ENCODE measurements at regions not wholly inside any gene's neighbourhood (a gene's known extent, or its start where the extent isn't known, plus 50 kb on each side); places are given as distances from the start of the nearest gene placed in this dataset.
A peak's percentile ranks its signal among the peaks of the same experiment; 100 is the strongest.

DNA sequence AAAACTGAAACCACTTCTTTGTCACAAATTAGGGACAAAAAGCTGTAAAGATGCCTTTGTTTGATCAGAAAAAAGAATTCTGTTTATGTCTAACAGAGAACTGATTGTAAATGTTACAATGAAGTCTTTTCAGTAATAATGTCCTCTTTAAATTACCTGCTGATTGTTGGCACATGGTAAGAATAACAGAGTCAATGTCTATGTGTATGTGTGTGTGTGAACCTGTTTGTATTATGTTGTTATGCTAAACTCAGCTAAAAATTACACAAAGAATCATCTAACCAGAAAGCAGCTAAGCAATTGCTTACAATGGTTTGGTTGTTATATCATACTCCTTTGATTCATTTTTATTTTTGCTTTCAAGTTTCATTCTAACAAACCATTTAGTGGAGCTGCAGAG, 159.1 kb upstream of the PDZRN3 start:
- DNase-seq: no peak

DNA sequence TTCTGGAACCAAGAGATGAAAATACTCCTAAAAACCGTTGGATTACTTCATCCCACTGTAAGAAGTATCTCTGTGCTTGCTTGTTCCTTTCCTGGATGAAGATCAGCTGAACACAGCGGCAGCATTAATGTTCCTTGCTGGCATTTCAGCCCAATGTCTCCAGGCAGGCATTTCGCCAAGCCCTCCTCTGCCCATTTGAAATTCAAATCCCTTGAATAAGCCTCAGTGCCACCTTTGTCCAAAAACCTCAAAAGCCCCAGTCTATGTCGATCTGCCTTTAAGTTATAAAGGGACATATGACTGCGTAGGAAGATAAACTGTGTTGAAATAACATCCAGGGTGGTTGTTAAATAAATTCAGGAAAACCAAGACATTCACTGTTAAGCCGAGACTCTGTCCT, 156.8 kb upstream of the PDZRN3 start:
- DNase-seq: no peak

DNA sequence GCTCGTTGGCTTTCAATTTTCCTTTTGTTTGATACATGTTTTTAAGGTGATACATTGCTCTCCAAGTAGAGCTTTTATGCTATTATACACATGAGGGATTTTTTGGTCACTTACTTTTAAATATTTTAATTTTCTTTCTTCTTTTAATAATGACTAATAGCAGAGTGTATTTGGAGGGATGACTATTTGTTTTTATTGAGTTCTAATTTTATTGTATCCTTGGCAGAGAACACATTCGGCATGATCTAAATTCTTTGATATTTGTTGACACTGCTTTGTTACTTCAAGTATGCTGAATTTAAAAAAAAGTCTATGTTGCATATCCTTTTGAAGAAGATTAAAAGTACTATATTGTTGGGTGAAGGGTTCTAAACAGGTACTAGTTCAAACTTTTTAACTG, 149.9 kb upstream of the PDZRN3 start:
- DNase-seq: no peak

DNA sequence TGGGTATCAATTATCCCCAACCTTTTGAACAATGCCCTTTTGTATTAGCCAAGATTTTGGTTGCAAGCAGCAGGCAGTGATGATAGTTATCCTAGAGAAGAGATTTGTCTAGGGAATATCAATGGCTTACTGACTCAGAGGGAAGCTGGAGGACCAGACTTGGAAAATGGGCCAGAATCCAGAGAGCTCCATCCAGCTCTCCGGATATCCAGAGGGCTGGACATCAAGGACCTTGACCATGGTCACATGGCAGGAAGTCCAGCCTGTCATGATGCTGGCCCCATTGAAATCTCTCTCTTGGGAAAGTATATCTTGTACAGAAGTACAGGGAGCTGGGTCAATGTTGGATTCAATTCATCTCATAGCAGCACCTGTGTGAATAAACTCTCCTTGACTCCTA, 148.5 kb upstream of the PDZRN3 start:
- no peak for DNase-seq

DNA sequence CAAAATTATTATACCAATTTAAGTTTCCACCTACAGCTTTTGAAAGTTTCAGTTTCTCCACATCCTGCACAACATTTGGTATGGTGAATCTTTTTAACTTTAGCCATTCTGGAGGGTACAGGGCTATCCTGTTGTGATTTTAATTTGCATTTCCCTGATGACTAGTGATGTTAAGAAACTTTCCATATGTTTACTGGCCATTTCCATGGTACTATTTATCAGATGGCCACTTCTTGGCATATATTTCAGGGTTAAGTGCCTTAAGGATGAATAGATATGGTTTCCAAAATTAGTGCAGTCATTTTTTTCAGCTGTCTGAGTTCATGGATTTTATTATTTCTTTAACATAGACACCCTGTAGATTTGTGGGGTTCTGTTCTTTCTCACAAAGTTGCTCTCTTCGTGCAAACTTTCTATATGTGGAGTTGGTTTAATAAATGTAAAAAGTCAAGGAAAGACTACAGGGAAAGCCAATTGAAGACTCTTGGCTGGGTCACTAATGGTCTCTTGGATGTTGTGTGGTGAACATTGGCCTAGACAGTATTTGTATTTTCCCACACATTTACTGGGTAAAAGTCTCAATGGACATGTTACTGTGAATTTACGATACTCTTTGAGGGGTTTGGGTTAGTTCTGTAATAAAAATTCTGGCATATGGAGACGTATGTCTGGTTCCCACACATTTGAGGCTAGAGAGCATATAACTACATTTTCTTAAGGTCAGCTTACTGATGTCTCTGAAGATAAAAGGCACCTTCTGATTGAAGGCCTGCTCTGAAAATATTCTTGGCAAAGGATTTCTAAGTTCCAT, 147.5 kb upstream of the PDZRN3 start:
- no peak for DNase-seq

DNA sequence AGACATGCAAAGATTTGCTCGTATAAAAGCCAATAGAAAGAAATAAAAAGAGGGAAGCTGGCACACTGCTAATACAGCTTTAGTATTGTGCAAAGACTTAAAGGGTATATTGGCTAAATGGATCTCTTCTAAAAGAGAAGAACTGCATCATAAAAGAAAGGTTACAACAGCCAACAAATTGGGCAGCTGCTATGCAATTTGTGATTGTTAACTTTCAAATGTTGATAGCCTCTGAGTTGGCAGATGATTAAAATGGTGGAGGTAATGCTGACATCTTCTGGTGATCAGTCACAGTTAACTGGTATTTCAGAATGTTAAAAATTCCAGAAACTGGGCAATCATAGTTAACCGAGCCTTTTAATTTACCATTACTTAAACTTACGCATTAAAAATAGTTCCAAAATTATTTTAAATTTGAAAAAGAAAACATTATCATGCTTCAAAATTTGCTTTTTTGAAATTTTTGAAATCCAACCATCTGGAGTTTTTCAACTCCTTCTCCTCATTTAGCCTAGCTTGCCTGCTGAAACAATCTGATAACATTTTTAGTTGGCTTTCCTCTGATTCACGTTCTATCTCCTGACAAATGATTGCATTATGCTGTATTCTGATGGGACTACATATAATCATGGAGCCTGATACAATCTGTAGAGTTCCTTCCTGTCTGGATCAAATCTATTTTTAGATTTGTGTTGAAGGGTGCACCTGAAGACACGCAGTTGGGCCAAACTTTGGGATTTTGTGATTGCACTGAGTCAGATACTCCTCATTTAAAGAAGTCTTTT, 144.0 kb upstream of the PDZRN3 start:
- no peak for DNase-seq

DNA sequence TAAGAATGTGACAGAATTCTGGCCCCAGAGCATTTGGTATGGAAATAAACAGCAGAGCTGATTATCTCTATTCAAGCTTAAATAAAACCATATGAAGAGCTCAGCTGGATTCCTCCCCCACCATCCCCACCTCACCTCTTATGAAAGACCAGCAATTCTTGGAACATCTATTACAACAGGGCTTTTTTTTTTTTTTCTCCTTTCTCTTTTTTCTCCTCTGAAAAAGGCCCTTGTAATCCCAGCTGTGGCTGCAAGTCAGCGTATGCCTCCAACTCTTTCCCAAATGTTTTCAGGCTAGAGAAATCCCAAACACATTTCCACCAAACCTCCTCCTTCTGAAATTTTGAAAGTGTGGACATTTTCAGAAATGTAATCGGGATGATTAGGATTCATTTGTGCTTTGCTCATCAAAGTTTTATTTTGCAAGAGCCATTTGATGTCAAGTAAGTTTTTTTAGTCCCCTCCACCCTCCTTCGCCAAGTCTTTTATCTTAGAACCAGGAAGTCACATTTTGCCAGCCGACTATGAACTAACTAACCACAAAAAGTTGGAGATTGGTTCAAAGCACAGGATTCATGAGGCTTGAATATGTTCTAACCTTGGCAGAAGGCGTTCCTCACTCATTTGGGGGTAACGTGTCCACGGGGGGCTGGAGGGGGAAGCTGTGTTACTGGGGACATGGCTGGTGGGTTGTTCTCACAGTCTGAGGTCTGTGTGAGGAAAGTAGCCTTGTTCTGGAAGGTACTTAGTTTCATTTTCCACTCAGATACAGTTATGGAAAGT, 142.0 kb upstream of the PDZRN3 start:
- DNase-seq: no peak

DNA sequence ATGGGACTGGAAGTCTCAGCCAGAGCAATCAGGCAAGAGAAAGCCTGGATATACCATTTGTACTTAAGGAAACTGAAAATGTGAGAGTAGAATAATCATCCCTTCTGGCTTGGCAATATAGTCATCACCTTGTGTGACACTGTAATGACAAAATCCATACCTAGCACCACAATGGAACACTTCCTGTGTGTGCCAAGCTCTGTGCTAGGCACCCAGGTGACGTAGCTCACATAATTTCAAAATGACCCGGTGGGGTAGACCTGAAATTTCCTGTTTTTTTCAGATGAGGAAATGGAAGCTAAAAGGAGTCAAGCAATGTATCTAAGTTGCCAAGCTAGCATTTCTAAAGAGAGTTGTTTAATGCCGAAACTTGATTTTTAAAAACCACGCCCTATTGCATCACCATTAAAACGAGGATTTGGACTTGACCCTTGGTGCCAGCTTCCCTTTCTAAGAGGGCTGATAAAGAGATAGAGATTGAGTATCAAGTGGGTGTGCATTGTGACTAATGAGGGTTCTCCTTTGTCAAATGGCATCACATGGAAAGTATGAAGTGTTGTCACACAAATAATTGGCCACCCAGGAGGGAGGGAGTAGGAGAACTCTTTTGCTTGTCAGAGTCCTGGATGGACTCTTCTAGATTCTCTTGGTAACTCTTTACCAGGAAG, 141.3 kb upstream of the PDZRN3 start:
- no peak for DNase-seq

DNA sequence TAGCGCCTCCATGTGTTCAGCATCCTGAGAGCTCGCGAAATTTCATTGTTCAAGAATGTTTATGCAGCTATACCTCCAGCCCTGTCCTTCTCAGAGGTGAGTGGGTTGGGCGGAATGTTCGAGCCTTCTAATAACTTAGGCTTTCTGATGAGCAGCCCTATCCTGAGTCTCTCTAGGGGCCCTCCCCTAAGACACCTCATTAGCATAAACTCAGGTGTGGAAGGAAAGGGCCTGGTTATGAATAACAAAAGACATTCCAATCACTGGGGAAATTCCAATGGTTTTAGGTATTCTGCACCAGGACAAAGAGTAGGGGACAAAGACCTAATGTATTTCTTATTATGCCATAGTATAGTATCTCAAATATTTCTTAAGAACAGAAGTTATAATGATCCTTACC, 138.1 kb upstream of the PDZRN3 start:
- DNase-seq: no peak

DNA sequence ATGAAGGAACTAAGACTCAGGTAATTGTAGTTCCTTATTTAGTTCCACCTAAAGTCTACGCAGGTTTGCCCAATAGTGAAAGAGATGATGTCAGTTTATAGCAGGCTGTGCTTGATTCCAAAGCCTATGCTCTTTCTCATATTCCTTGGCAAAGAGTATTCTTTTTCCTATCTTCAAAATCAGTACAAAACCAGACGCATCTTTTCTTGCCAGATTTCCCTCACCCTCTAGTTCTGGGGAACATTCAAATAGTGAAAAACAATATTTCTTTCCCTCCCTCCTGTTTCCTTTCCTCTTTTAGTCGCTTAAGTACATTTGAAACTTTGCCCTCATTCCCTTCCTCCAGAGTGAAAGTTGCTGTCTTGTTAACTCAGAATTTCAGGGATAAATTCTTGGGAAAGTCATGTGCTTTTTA, 134.6 kb upstream of the PDZRN3 start:
- DNase-seq: no peak

DNA sequence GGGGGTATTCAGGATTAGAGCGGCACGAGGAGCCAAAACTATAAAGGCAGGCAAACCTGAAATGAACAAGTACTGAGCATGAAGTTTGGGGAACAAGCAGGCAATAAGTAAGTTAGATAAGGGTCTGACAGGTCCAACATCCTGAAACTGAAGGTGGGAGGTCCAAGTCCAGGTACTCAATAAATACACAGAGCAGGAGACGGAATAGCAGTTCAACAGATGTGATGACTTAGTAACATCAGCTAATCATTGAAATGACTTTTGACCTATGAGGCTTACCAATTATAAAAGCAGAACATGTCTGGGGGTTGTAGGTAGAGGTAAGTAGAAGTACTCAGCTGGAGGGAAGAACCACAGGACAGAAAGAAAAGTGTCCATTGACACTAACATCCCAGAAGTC, 132.8 kb upstream of the PDZRN3 start:
- no peak for DNase-seq

DNA sequence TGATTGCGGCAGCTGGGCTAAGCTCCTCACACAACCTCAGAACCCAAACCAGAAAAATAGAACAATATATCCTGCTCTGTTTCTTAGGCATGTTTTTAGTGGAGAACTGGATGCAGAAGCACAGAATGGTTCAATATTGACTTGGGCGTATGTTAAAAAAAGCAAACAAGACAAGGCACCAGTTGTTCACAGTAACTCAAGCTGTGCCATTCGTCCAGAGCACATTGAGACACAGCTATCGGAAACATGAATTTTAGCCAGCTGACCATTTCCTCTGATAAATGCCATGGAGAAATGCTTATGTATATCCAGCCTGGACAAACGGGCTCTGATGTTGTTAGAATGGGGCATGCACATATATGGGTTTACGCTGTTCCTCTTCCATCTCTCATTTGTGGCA, 129.2 kb upstream of the PDZRN3 start:
- no peak for DNase-seq

DNA sequence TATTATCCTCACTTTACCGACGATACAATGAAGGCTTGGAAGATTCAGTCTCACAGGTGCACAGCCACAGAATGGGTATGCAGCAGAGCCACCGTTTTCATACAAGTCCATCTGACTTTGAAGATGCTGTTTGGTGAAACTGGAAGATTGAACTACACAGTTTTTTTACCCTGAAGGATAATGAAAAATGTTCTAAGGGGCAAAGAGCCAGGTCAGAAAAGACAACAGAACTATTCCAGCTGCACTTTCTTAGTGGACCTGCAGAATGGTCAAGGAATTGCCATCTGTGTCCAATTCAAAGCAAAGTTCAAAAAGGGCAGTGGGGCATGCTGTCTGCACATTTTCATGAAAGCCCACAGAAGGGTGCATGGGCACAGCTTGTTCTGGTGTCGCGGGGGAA, 127.6 kb upstream of the PDZRN3 start:
- no peak for DNase-seq

DNA sequence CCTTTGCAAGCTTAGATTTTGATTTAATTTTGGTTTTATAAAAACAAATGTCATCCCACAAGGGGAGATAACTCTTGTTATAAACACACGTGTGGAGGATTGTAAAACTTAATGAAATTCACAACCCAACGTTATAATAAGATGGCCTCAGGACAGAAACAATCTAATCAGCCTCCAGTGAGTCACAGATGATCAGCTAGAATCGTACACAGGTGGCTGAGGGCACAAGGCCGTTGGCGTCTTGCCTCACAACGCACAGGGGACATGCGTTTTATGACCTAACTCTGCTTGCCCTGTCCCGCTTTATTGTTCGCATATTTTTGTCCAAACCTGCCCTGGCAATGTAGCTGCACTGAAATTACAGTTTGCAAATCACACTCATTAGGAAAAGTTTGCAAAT, 121.9 kb upstream of the PDZRN3 start:
- no peak for DNase-seq

DNA sequence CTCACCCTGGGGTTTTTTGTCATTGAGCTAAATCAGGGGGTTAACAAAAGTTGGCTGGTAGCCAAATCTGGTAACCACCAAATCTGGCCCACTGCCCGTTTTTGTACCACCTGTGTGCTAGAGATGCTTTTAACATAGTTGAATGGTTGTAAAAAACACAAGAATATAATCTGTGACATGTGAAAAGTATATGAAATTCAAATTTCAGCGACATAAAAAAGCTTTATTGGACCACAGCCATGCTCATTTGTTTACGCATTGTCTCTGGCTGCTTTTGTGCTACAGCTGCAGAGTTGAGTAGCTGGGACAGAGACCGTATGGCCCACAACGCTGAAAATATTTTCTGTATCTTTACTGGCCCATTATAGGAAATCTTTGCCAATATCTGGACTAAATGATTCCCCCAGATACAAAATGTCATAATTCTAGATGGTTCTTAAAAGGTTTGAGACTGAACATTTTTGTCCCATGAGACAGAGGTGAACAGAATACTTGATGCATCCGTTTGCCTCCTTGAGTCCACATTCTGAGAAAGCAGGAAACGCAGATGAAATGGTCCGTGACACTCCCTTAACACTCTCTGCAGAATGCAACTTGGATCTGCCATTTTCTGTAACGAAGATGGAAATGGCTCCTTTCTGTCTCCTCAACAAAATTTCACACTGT, 120.9 kb upstream of the PDZRN3 start:
- DNase-seq: no peak

DNA sequence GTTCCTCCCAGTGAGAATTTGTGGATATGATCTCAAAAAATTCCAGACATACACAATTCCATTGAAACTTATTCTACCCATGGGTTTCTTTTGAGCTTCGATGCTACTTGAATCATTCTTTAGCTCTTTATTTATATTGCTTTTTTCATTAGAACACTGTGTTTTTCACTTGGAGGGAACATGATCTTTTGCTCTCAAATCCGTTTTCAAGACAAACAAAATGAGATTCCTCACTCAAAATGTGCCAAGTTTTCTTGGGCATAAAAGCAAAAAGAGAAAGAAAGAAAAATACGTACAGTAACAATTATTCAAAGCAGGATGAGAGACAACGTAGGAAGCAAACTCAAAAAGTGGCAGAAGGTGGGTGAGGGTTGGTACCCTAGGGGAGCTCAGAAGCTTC, 118.8 kb upstream of the PDZRN3 start:
- DNase-seq: no peak

DNA sequence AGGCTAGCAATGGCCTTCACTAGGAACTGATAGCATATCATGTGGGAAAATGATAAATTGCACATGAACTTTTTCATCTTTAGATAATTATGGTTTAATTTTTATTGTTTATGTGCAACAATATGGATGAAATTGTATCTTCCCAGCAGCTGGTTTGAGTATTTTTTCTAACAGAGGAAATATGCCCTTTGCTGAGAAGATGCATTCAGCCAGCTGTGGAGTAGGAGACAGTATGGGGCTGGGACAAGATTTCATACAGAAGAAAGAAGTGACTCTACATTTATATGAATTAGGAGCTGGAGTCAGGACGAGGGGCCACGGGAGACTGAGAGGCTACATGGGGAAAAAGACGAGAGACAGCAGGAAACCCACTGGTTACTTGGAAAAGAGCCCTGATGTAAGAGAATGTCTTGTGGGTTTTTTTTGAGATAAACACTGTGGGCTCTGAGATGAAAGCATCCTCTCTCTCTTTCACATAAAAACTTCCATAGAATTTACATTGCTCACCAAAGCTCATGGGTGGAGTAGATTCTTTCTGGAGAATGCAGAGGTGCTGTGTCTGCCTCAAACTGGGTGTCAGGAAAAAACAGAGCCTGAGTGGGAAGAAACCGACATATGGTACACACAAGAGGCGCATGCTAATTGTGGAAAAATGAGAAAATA, 115.2 kb upstream of the PDZRN3 start:
- DNase-seq: no peak

DNA sequence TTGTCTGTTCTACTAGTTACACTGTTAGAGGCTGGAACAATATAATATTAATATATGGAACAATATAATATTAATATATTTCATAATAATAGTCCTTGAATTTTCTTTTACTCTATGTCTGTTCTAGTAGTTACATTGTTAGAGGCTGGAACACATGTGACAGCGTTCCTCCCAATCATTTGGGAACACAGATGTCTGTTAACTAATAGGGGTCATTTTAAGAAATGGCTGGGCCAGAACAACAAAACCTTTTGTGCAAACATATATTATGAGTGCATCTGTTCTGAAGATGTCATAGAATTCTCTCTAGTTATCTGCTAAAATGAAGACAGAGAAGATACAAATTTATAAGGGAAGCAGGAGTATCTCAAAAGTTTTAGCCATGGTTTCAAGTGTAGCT, 114.0 kb upstream of the PDZRN3 start:
- DNase-seq: no peak

DNA sequence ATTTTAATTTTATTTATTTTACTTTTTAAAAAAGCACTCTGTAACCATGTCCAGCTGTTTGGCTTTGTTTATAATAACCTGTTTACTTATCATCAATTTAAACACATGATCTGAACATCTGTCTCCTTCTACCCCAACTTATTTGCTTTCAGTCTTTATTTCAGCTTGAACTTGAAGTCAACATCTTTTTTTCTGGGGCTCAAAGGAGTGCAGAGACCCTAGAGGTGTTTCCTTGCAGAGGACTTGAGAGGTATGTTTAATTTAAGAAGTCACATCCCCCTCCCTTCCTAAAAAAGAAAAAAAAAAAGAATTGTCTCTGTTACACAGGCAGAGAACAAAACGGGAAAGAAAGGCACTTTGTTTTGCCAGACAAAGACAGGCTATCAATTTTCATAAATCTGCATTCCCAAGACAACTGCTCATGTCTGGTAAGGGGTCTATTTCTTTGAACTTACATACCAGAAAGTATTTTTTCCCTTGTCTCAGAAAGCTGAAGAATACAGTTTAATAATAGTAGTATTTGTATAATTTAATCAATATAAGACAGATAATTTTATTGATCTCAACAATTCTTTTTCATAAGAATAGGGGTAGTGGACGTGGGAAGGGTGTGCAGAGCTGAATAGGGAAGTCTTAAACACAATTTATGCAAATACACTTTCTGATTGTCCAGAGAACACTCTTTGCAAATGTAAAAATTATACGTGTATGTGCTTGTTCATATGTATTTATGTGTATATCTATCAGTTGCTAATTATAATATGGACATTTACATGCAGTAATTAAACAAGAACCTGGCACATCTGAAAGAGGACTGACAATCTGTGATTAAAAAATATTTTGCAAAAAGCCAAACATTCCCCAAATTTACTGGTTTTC, 109.7 kb upstream of the PDZRN3 start:
- DNase-seq: no peak

DNA sequence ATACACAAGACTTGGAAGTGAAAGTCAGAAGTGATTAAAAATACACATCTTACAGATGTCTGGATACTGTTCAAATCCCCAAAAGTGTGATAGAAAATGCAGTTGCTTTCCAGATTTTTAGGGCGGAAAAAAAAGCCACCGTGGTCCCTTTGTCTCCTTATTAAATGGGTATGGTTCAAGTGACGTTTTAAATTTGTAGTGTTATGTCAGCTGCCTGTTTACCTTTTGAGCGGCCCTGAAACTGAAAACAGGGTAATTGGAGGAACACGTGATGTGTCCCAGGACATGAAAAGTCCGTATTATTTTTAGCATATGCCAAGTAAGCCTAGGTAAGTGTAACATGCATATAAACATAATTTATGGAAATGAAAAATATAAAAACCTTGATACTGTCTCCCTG, 109.0 kb upstream of the PDZRN3 start:
- DNase-seq: no peak

DNA sequence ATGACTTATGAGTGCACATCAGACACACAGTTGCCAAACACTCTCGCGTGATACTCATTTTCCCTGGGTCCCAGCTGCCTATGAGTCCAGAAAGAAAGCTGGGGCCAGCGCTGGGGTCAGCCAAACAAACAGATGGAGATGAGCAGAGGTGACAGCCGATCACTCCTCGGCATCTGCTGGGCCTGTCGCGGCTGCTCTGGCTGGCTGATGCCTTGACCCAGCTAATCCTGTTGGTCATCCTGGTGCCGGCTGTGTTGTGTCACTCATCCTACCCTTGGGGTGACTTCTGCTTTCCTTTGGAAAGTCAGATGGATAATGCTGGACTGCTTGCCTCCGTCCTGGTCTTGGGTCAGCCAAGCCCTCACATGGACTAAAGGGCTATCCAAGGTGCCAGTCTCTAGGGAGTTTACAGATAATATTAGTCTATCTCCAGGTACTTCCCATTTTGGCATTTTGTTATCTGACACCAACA, 105.3 kb upstream of the PDZRN3 start:
- DNase-seq: peak in 1 of 2 experiments; percentile 6

Measured in NCI-H524 (cell line).